Astrocyte (in vitro differentiated cells and primary cell): ENCODE measurements at regions not wholly inside any gene's neighbourhood (a gene's known extent, or its start where the extent isn't known, plus 50 kb on each side); places are given as distances from the start of the nearest gene placed in this dataset.

Source experiments
- DNase-seq: peaks from one replicate; pipeline ENCODE4 v3.0.0-alpha.2; 2010; ENCODE audit warnings: low read depth
- FAIRE-seq: peaks from 2 replicates; lab custom pipeline; 2011; peaks lifted over from hg19 to GRCh38; lab: Jason Lieb, UNC
- H2AFZ ChIP-seq: 2 replicates; pipeline ENCODE4 v1.6.0; 2012; ENCODE audit warnings: low read depth, low read length, inconsistent platforms
- H3K27ac ChIP-seq: 2 replicates; pipeline ENCODE4 v1.5.1; 2011; ENCODE audit warnings: low read depth, low read length, inconsistent platforms
- H3K27me3 ChIP-seq: 2 replicates; pipeline ENCODE4 v1.6.0; 2011; ENCODE audit warnings: low read length, inconsistent platforms; ENCODE audit not compliant: insufficient read depth
- H3K36me3 ChIP-seq: 2 replicates; pipeline ENCODE4 v1.5.1; 2011; ENCODE audit warnings: low read length, inconsistent platforms; ENCODE audit not compliant: insufficient read depth
- H3K4me1 ChIP-seq: 2 replicates; pipeline ENCODE4 v1.5.1; 2011; ENCODE audit warnings: low read length, inconsistent platforms; ENCODE audit not compliant: insufficient read depth
- H3K4me2 ChIP-seq: 2 replicates; pipeline ENCODE4 v1.6.0; 2012; ENCODE audit warnings: low read length, inconsistent platforms
- H3K4me3 ChIP-seq: 2 replicates; pipeline ENCODE4 v1.5.1; 2011; ENCODE audit warnings: low read depth, mild to moderate bottlenecking, low read length, inconsistent platforms; ENCODE audit not compliant: insufficient read depth
- H3K79me2 ChIP-seq: 2 replicates; pipeline ENCODE4 v1.6.0; 2012; ENCODE audit warnings: mild to moderate bottlenecking, low read length, inconsistent platforms; ENCODE audit not compliant: insufficient read depth
- H3K9ac ChIP-seq: 2 replicates; pipeline ENCODE4 v1.6.0; 2012; ENCODE audit warnings: mild to moderate bottlenecking, low read length, inconsistent platforms
- H3K9me3 ChIP-seq: 2 replicates; pipeline ENCODE4 v1.5.1; 2012; ENCODE audit warnings: low read depth, mild to moderate bottlenecking, low read length, inconsistent platforms; ENCODE audit not compliant: insufficient read depth
- H4K20me1 ChIP-seq: 2 replicates; pipeline ENCODE4 v1.6.0; 2012; ENCODE audit warnings: low read length, inconsistent platforms; ENCODE audit not compliant: insufficient read depth
- H3K27ac Mint-ChIP-seq: one replicate; pipeline ENCODE4 v1.8.0; 2021; ENCODE audit warnings: mild to moderate bottlenecking, mixed read lengths; ENCODE audit not compliant: unreplicated experiment
- H3K27me3 Mint-ChIP-seq: one replicate; pipeline ENCODE4 v1.8.0; 2021; ENCODE audit warnings: low read depth, mixed read lengths; ENCODE audit not compliant: unreplicated experiment
- H3K36me3 Mint-ChIP-seq: one replicate; pipeline ENCODE4 v1.8.0; 2021; ENCODE audit warnings: low read depth, mixed read lengths; ENCODE audit not compliant: unreplicated experiment
- H3K4me1 Mint-ChIP-seq: one replicate; pipeline ENCODE4 v1.8.0; 2021; ENCODE audit warnings: low read depth, mixed read lengths; ENCODE audit not compliant: unreplicated experiment
- H3K4me3 Mint-ChIP-seq: one replicate; pipeline ENCODE4 v1.8.0; 2021; ENCODE audit warnings: mild to moderate bottlenecking, moderate library complexity, mixed read lengths; ENCODE audit not compliant: unreplicated experiment
- H3K9me3 Mint-ChIP-seq: one replicate; pipeline ENCODE4 v1.8.0; 2021; ENCODE audit warnings: mild to moderate bottlenecking, mixed read lengths; ENCODE audit not compliant: unreplicated experiment
- CTCF ChIP-seq: IDR thresholded peaks from 2 replicates; pipeline ENCODE4 v1.5.1; 2011; ENCODE audit warnings: low read depth, mild to moderate bottlenecking, inconsistent platforms, low read length, moderate library complexity; ENCODE audit not compliant: insufficient read depth
- EZH2 ChIP-seq: IDR thresholded peaks from 2 replicates; pipeline ENCODE4 v1.6.1; 2012; ENCODE audit warnings: mild to moderate bottlenecking, low read length, inconsistent platforms; ENCODE audit not compliant: insufficient read depth

- no peak for TF ChIP-seq CTCF
- no peak for TF ChIP-seq EZH2
- no peak overlapping the region for H3K4me3 Mint-ChIP-seq
- Histone ChIP-seq H3K9ac (no peak overlapping the region), H3K4me3 (no peak overlapping the region), H3K27me3 (no peaks in the 10 kb centered on the region), H3K79me2 (peaks cover 19% of the 10 kb centered on the region), H3K36me3 (no peaks in the 10 kb centered on the region), H4K20me1 (no peaks in the 10 kb centered on the region), H3K27ac (no peak overlapping the region), H2AFZ (no peak overlapping the region), H3K4me2 (no peak overlapping the region), H3K9me3 (no peaks in the 10 kb centered on the region), H3K4me1 (peaks cover 43% of the 10 kb centered on the region)
- peaks cover 59% of the 10 kb centered on the region for H3K4me1 Mint-ChIP-seq
- H3K27me3 Mint-ChIP-seq = no peaks in the 10 kb centered on the region
- no peaks in the 10 kb centered on the region for H3K9me3 Mint-ChIP-seq
- no peak for FAIRE-seq
- H3K27ac Mint-ChIP-seq = no peak overlapping the region
- no peaks in the 10 kb centered on the region for H3K36me3 Mint-ChIP-seq
- DNase-seq = no peak
Observed at GRCh38 chr6:3908961-3909360, 59.8 kb downstream of the FAM50B start.

- DNase-seq (no peak), FAIRE-seq (no peak)
- peak overlapping the region; percentile 21 for H2AFZ ChIP-seq
- Mint-ChIP-seq H3K9me3 (no peaks in the 10 kb centered on the region), H3K27me3 (no peaks in the 10 kb centered on the region), H3K36me3 (no peaks in the 10 kb centered on the region), H3K4me1 (peaks cover 63% of the 10 kb centered on the region), H3K4me3 (peak overlapping the region; percentile 34), H3K27ac (peak overlapping the region; percentile 67)
- peak overlapping the region; percentile 47 for H3K4me3 ChIP-seq
- no peaks in the 10 kb centered on the region for H4K20me1 ChIP-seq
- no peaks in the 10 kb centered on the region for H3K36me3 ChIP-seq
- H3K9me3 ChIP-seq = no peaks in the 10 kb centered on the region
- peaks cover 48% of the 10 kb centered on the region for H3K4me1 ChIP-seq
- no peaks in the 10 kb centered on the region for H3K27me3 ChIP-seq
- peak overlapping the region; percentile 86 for H3K4me2 ChIP-seq
- peaks cover 19% of the 10 kb centered on the region for H3K79me2 ChIP-seq
- H3K9ac ChIP-seq = no peak overlapping the region
- peak overlapping the region; percentile 94 for H3K27ac ChIP-seq
- TF ChIP-seq CTCF (no peak), EZH2 (no peak)
Observed at GRCh38 chr6:3910106-3910663, 61.0 kb downstream of the FAM50B start.

GRCh38 chr6:3911130-3911529 lies 62.0 kb downstream of the FAM50B start:
- Mint-ChIP-seq H3K4me1 (peaks cover 62% of the 10 kb centered on the region), H3K27me3 (no peaks in the 10 kb centered on the region), H3K27ac (peak overlapping the region; percentile 89), H3K36me3 (no peaks in the 10 kb centered on the region), H3K9me3 (no peaks in the 10 kb centered on the region), H3K4me3 (peak overlapping the region; percentile 72)
- Histone ChIP-seq H3K4me2 (peak overlapping the region; percentile 86), H4K20me1 (no peaks in the 10 kb centered on the region), H3K79me2 (peaks cover 19% of the 10 kb centered on the region), H3K9ac (peak overlapping the region; percentile 75), H3K4me3 (peak overlapping the region; percentile 47), H3K9me3 (no peaks in the 10 kb centered on the region), H3K4me1 (peaks cover 51% of the 10 kb centered on the region), H3K27ac (peak overlapping the region; percentile 94), H2AFZ (peak overlapping the region; percentile 28), H3K36me3 (no peaks in the 10 kb centered on the region), H3K27me3 (no peaks in the 10 kb centered on the region)
- TF ChIP-seq EZH2 (no peak), CTCF (no peak)
- FAIRE-seq = no peak
- DNase-seq = no peak
